ENCODE measurements at regions not wholly inside any gene's neighbourhood (a gene's known extent, or its start where the extent isn't known, plus 50 kb on each side); places are given as distances from the start of the nearest gene placed in this dataset.

DNA sequence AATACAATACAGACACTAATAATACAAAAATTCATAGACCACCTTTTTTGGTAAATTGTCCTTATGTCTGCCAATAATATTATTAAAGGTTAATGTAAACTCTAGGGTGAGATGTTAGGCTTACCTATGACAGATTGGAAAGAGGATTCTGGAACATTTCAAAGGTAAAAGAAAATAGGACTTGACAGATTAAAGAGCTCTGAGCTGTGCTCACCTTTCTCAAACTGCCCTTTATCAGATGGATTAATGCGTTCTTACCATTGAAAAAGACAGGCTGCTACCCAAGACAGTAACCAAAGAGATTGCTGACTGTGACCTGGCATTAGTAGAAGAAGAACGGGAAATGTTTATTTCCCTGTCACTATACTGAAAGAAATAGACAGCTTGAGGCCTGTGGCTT, 156.1 kb upstream of the MRPS30 start:
- DNase-seq = no peak

DNA sequence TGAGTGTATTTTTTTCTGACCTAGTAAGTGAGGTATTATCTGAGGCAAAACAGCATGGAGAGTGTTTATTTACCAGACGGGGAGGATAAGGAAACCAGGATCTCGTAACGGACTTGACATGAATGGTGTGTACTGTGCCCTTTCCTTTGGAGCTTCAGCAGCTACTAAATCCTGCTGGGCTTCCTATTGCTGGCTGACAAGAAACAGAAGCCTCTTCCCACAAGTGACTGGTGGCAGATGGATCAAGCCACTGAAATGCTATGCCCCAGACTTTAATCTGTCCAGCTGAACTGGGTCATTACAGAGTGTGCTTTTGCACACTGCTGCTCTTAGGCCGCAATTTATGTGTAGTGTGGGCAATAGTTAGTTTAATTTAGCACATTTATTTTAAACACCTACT, 162.7 kb upstream of the MRPS30 start:
- no peak for DNase-seq

DNA sequence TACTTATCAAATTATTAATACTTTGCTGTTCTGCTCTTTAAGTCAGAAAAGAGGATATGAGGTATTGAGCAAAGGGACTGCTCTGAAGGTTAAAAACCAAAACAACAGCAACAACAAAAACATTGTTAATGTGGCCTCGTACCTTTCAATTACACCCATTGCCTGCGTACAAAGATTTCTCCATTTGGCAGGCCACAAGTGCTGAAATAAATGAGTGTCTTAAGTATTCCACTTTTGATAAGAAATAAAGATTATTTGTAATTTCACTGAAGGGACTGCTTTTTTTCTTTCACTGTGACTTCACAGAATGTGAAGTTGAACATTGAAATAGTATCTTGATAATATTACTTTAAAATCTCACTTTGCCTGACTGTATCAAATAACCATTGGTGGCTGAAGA, 163.2 kb upstream of the MRPS30 start:
- DNase-seq = no peak

DNA sequence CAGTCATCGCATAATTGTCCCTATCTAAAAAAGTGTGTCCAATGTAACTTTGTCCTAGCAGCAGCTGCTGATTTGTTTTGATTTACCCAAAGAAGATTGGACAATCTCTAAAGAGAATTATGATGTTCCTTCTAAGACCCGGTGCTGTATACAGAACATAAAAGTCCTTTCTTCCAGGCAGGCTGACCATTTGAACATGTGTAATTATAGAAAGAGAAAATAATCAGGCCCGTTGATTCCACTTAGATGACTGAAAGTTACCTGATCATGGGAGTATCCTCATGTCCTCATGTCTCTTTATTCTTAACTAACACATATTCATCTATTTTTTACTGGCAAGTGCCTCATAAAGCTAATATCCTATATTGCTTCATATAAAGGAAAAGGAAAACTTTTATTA, 164.1 kb upstream of the MRPS30 start:
- no peak for DNase-seq

DNA sequence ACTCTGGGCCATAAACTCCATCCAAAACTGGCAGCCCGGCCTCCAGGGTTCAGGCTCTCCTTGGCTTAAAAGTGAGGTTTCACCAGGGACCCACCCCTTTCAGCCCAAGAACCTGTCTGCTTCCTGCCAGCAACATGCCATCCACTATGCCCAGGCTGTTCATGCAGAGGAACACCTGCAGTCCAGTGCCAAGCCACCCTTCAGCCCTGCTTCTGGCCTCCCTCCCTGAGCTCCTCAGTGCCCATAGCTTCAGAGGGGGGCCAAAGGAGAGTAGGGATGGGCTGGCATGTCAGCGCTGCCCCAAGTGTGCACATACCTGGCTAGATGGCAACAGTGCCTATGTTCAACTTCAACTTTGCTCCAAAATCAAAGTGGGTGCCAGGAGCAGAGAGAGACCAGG, 166.9 kb upstream of the MRPS30 start:
- DNase-seq = no peak

DNA sequence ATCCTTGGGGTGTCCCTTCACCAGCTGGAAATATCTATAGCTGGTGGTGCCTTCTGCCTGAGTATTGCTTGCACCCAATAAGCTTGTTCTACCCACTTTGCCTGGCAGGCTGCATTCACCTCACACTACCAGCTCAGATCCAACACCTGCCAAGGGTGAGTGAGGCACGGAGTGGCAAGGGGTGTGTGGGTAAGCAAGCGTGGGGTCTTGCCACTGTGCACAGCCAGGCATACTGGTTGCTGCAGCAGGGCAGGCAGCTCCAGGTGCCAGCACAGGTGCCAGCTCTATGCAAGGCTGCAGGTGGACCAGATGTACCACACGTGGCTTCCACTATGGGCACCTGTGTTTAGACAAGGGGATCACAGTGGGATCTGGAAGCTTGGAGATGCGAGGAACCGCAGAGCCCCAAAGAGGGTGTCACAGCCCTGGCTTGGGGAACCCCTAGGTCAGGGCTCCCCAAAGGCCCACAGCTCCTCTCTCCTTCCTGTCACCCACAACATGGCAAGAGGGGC, 167.7 kb upstream of the MRPS30 start:
- no peak for DNase-seq

DNA sequence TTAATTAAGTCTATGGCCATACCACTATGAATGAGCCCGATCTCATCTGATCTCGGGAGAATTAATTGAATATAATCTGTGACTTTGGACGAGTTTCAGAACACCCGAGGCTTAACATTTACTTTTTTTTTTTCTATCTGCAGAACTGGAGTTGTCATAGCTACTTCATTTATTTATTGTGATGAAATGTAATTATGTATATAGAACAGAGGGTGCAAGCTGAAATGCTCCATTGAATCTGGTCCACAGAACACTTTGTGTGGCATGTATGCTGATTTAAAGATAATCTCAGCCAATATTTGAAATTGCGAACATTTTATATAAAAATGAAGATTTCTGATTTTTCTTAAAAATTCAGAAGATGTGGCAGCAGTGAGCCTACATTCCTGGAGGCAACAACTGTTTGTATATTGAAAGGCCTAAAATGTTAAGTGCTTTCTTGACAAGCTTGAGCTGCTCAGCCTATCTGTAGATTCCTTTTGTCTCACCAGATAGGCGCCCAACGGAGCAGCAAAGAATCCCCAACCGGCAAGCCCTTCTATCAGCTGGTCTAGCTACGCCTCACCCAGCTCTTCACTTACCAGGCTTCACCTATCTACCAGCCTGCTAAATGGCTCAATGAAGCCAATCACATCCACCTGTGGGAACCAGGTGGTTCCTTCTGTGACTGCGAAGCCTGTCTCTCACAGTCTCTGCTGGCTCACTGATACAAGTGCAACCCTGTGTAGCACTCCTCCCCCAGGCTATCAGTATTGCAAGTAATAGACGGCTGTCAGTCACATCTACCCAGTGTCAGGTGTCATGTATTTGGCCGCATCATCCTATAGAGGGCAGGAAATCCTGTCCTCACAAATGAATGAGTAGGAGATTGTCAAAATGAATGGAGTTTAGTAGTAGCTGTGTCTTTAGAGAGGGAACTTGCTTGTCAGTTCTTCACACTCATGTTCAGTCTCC, 170.6 kb upstream of the MRPS30 start:
- no peak for DNase-seq

DNA sequence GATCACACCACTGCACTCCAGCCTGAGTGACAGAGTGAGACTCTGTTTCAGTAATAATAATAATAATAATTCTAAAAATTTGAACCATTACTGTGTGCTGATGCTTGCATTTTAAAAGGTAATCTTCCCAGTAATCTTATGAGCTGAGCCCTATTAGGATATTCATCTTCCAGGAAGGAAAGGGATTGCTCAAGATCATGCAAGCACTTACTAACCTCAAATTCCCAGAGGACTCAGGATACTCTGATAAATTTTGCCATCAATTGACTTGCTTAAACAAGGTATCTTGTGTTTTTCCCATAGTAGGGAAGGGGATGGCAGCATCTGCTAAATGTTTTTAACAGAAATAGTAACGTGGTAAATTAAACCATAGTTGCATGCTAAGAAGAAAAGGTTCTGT, 176.4 kb upstream of the MRPS30 start:
- no peak for DNase-seq

DNA sequence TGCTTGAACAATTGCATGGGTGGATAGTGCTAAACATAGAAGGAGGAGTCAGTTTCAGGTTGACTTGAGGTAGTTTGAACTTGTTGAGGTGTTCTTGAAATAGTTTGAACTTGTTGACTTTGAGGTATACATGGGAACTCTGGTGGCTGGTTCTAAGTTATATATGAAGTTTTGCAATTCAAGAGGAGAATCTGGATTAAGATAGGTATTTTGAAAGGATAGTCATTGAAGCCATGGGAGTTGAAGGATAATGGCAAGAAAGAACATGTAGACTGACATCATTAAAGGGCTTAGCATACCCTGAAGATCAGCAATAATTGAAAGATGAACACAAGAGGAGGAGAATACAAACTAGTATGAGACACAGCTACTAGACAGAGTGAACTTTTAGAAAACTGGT, 181.9 kb upstream of the MRPS30 start:
- DNase-seq = no peak

DNA sequence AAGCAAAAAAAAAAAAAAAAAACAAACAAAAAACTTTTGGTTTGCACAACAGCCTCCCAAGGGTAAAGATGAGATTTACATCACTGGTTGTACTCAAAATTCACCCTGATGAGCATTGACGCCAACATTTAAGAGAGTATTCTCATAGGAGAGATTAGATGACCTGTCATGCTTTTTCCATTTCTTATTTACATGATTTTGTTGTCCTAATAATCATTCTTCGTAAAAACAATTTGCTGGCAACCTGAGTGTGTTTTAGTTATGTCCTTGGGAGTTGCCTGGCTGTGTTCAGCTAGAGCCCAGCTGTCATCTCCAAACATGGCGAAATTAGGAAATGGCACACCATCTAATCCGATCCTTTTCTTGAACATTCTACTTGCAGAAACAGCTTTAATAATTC, 186.4 kb upstream of the MRPS30 start:
- DNase-seq = no peak

DNA sequence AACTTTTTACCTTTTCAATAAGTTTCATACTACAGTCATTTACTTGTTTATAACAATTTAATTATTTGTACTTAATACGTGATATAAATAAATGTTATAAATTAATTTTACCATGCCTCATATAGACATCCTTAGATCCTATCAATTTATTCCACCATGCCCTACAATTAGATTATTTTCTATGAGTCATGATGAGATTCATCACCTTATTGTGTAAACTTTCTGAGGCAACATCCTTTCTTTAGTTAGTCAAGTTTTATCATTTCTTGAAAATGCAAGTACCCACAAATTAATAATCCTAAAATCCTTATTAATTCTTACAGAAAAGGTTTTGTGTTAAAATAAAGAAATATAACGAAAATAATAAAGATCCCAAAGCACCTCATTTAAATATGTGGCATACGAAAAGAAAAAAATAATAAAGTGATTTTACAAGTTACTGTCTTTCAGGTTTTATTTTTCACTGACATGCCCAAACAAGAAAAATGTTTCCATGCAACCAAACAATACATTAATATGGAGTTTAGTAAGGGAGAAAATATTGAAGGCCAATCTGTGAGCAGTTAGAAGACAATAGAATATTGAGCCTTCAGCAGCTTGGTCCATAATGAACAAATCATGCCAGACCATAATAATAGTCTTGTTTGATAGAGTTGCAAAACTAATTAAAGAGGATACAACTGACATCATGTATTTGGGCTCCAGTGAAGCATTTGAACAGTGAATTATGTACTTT, 188.7 kb upstream of the MRPS30 start:
- DNase-seq = no peak

DNA sequence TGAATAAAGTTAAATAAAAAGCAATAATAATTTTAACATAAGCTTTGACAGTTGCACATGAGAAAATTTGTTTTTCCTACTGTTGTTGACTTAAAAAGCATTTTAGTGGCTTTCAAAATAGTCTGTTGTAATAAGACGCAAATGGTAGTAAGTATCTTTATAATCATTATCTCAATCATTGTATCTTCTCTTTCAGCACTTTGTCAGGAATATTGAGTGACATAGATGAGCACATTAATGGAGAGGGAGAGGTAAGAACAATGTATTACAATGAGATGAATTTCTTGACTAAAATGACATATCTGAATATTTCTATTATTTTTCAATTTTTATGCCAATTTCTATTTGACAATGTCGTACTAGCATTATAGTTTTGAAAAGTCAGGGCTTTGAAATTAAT, 193.9 kb upstream of the MRPS30 start:
- DNase-seq = no peak

DNA sequence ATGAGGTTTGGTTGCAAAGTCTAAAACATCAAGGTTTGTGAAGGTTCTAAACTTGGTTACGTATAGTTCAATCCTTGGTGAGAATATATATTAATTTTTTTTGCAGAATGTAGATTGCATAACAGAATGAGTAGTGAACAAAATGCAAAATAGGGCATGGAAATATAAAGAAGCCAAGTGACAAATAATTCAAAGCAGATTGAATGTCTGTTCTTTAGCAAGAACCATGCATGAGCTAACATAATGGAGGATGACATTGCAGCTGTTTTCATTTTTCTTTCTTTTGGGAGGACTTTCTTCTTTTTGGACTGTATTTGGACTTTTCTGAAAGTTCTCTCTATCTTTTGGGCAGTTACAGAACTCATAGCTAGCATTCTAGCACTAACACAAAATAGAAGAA, 194.8 kb upstream of the MRPS30 start:
- DNase-seq = no peak

DNA sequence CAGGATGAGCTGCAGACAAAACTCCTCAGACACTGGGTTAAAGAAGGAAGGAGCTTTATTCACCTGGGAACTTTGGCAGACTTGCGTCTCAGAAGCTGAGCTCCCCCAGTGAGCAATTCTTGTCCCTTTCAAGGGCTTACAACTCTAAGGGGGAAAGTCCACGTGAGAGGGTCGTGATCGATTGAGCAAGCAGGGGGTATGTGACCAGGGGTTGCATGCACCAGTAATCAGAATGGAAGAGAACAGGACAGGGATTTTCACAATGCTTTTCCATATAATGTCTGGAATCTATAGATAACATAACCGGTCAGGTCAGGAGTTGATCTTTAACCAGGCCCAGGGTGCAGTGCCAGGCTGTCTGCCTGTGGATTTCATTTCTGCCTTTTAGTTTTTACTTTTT, 202.8 kb upstream of the MRPS30 start:
- DNase-seq = no peak

DNA sequence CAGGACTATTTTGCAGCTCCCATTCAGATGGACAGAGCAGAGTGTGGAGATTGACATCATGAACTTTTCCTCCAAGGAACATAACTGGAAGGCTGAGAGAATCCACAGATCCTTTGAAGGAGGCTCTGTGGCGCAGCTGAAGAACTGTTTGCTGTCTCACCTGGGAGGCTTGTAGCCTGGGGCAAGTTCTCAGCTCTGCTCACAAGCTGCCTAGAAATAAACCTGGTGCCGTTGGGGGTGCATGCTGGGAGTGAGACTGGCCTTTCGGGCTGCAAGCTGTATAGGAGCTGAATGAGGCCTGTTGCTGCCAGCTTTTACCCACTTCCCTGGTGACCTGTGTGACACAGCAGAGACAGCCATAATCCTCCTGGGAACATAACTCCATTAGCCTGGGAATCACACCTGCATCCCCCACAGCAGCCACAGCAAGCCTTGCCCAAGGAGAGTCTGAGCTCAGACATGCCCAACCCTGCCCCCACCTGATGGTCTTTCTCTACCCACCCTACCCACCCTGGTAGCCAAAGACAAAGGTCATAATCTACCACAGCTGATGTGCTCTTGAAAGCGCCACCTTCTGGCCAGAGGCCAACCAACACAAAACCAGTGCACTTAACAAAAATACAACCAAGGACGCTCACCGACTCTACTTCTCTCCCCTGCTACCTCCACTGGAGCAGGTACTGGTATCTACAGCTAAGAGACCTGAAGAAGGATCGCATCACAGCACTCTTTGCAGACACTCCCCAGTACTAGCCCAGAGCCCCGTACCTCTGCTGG, 205.1 kb upstream of the MRPS30 start:
- no peak for DNase-seq

DNA sequence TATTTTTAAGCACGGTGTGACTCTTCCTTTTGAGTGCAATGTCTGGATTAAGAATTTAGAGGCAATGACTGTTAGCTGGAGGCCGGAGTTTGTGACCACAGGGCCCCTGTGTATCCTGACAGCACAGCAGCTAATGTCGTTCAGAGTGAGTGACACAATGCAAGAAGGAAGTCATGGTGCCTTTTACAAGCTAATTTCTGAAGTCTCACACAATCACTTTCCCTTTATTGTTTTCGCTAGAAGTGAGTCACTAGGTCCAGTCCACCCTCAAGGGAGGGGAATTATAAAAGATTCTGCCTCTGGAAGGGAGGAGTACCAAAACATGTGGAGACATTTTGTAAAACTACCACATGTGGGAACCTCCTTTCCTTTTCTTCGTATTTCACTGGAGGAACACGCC, 185.5 kb upstream of the FGF10 start:
- DNase-seq = no peak

DNA sequence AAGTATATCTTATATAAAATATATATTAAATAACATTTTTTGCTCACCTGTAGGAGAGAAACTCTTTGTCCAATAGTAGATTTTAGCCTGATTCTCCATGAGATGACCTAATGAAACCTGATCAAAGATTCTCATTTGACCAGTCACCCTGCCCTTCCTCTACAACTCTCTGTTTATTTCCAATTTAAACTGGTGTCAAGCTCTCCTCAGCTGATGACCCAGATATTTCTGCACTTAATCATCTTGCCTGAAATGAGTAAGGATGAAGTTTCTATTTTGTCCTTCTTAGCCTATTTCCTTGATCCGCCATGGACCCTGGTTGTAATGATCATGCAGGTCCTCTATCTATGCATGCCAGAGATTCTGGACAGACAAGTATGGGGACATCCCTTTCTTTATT, 179.3 kb upstream of the FGF10 start:
- no peak for DNase-seq

DNA sequence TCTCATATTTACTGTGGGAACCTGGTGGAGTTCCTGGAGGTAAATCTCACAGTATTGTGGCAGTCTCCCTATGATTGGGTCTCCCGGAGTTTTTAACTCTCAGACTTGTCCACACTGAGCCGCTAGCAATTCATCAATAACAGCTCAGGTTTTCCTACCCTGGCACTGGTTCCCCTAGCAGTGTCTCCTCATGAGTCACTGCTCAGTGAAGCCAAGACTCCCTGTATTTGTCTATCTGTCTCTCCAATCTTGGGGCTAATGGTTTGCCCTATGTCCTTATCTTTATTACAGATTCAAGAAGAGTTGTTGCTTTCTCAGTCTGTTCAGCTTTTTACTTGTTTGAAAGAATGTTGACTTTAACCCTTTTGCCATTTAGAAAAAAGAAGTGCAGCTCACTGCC, 176.7 kb upstream of the FGF10 start:
- no peak for DNase-seq

DNA sequence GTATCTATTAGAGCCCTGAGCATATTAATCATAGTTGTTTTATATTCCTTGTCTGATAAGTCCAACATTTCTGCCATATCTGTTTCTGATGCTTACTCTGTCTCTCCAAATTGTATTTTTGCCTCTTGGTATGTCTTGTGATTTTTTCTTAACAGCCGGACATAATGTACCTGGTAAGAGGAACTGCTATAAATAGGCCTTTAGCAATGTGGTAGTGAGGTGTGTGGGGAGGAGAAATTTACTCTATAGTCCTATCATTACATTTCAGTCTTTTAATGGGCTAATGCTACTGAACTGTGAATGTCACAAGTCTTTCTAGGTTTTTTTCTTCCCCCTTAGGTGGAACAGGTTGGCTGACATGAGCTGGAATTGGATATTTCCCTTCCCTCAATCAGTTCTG, 176.1 kb upstream of the FGF10 start:
- no peak for DNase-seq

DNA sequence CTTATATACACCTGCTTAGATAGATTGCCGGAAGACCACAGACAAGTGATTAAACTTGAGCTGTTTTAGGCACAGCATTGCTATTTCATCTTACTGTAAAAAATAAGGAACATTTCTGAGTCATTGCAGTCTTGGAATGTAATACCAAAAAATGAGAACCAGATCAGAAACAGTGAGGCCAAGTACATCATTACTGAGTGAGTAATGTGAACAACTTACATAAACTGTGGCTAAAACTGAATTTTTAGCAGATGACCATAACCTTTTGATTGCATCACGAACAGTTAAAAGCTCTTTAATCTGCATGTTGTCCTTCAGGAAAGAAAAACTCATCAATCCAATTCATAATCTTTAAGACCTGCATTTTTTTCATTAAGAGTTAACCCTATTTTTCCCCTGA, 157.1 kb upstream of the FGF10 start:
- DNase-seq = no peak

DNA sequence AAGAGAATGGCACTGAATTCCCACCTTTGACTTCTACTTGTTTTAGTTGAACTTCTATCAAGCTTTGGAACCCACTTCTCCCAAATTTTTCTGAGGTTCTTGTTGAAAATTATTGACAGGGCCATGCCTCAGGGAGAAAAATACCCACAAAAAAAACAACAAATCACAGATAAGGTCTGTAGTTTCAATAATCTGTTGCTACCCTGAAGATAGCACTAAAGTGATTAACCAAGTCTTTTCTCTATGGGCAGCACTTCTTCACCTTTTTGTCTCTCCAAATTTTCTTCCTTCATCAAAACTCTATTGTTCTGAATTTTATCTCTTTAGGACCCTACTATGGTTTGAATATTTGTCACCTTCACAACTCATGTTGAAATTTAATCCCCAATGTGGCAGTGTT, 154.3 kb upstream of the FGF10 start:
- DNase-seq = no peak

DNA sequence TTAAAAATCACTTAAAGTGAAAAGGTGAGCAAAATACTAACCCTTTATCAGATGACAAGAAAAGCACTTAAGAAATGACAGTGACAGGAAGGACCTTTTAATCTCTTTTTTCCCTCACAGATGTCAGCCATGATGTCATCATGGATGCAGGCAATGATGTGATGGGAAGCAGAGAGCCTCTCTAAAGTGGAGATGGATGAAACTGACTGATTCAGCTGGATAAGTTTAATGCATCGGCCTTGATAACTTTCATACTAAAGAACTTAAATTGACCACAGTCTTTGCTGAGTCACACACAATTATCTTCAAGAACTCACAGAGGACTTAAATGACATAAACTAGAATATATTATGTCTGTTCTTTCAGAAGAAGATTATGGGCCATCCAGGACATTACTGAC, 153.2 kb upstream of the FGF10 start:
- DNase-seq = no peak

DNA sequence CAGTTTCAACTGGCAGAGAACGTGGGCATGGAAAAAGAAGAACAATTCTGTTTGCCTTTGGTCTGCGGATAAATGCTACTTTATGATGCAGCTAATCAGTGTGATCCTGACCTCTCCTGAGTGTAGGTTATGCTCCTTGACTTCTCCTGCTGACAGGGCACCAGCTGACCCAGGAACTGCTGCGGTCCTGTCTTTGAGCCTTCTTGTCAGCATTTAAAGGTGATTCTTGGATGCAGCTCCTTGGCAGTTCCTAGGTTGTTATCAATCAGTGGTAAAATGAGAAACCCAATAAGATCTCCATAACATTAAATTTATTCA, 150.3 kb upstream of the FGF10 start:
- no peak for DNase-seq
